HG02943 (cell line): ENCODE measurements at regions not wholly inside any gene's neighbourhood (a gene's known extent, or its start where the extent isn't known, plus 50 kb on each side); places are given as distances from the start of the nearest gene placed in this dataset.

ENCODE experiments used
- ATAC-seq: cut with Tn5 transposase; IDR thresholded peaks from one replicate; pipeline ENCODE4 v1.9.1; 2021; ENCODE audit warnings: mild to moderate bottlenecking, low read depth, moderate library complexity; ENCODE audit not compliant: unreplicated experiment

- ATAC-seq: no peak
Observed at GRCh38 chr6:113731541-113731940, 125.6 kb upstream of the MARCKS start.

GRCh38 chr6:113732384-113732966 lies 124.7 kb upstream of the MARCKS start:
- no peak for ATAC-seq

GRCh38 chr6:113733381-113733780 lies 123.8 kb upstream of the MARCKS start:
- ATAC-seq: no peak

GRCh38 chr6:113734982-113735381 lies 122.2 kb upstream of the MARCKS start:
- no peak for ATAC-seq

GRCh38 chr6:113735491-113735890 lies 121.7 kb upstream of the MARCKS start:
- ATAC-seq: no peak

- ATAC-seq: no peak
Observed at GRCh38 chr6:113736978-113737377, 120.2 kb upstream of the MARCKS start.

- ATAC-seq: no peak
Observed at GRCh38 chr6:113739041-113739655, 118.0 kb upstream of the MARCKS start.

- ATAC-seq: no peak
Observed at GRCh38 chr6:113741651-113742050, 115.5 kb upstream of the MARCKS start.

GRCh38 chr6:113742342-113742741 lies 114.8 kb upstream of the MARCKS start:
- no peak for ATAC-seq

GRCh38 chr6:113744861-113745260 lies 112.3 kb upstream of the MARCKS start:
- no peak for ATAC-seq

- no peak for ATAC-seq
Observed at GRCh38 chr6:113750151-113750855, 106.8 kb upstream of the MARCKS start.

GRCh38 chr6:113754291-113754690 lies 102.9 kb upstream of the MARCKS start:
- no peak for ATAC-seq

GRCh38 chr6:113755449-113756289 lies 101.5 kb upstream of the MARCKS start:
- peak; percentile 77 for ATAC-seq

- ATAC-seq: no peak
Observed at GRCh38 chr6:113756290-113756665, 100.9 kb upstream of the MARCKS start.

- ATAC-seq: no peak
Observed at GRCh38 chr6:113758214-113758613, 98.9 kb upstream of the MARCKS start.

GRCh38 chr6:113758826-113759574 lies 98.1 kb upstream of the MARCKS start:
- no peak for ATAC-seq

- no peak for ATAC-seq
Observed at GRCh38 chr6:113762641-113763040, 94.5 kb upstream of the MARCKS start.

GRCh38 chr6:113763311-113763766 lies 93.8 kb upstream of the MARCKS start:
- no peak for ATAC-seq

- ATAC-seq: no peak
Observed at GRCh38 chr6:113763876-113764275, 93.3 kb upstream of the MARCKS start.

GRCh38 chr6:113765909-113766308 lies 91.2 kb upstream of the MARCKS start:
- ATAC-seq: no peak
